Loucy (cell line): ENCODE measurements at regions not wholly inside any gene's neighbourhood (a gene's known extent, or its start where the extent isn't known, plus 50 kb on each side); places are given as distances from the start of the nearest gene placed in this dataset.

Experiments
- CTCF ChIP-seq: fragments of 200-600 bp; sonication (generic); conservative IDR thresholded peaks from 2 replicates; pipeline ENCODE4 v1.5.1; 2014; ENCODE audit warnings: mild to moderate bottlenecking, antibody characterized with exemption, low read length
- EZH2phosphoT487 ChIP-seq: fragments of 200-600 bp; IDR thresholded peaks from 2 replicates; pipeline ENCODE4 v1.6.1; 2018; ENCODE audit warnings: antibody characterized with exemption, mild to moderate bottlenecking, moderate library complexity, borderline replicate concordance

DNA sequence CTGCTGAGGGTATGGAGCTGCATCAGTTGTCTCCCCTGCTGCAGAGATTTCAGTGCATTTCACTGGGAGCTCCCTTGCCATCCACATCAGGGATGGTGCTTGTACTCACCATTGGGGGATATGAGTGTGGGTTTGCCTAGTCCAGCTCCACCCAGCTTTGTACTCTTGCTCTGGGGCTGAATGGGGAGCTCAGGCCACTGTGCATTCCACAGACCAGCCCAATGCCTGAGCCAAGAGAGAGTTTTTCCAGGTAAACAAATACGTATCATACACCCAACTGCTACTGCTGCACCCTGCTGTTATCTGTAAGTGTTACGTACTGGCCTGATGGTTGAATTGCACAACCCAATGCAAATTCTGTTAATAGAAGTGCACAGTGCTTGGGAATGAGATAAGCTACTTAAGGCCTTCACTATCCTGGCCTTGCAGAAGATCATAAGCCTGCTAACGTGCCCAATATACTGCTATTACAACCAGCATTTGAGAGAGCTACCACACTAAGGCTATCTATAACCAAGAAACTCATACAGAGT, 205.0 kb upstream of the DMD start:
- TF ChIP-seq CTCF = no peak
- TF ChIP-seq EZH2phosphoT487 = no peak
